IPS DF 19.7 (cell line): ENCODE measurements at regions not wholly inside any gene's neighbourhood (a gene's known extent, or its start where the extent isn't known, plus 50 kb on each side); places are given as distances from the start of the nearest gene placed in this dataset.
"Not testable (repeated sequence)": the region's sequence is repeated elsewhere in the genome, so short reads cannot be mapped to it uniquely, and the experiment has no call there.

Experiments used
- DNase-seq: peaks from one replicate; pipeline ENCODE4 v3.0.0-alpha.2; 2013; ENCODE audit warnings: low read depth, low spot score

- DNase-seq: no peak
Observed at GRCh38 chr4:27931584-27931983, 1070.9 kb downstream of the STIM2 start.

GRCh38 chr4:27934871-27935270, 1074.2 kb downstream of the STIM2 start:
- DNase-seq: no peak

GRCh38 chr4:27946799-27947198, 1086.2 kb downstream of the STIM2 start:
- no peak for DNase-seq

- no peak for DNase-seq
Observed at GRCh38 chr4:27947302-27947701, 1086.7 kb downstream of the STIM2 start.

- DNase-seq: no peak
Observed at GRCh38 chr4:27964095-27964494, 1103.5 kb downstream of the STIM2 start.

GRCh38 chr4:27966664-27967063, 1106.0 kb downstream of the STIM2 start:
- DNase-seq: no peak

GRCh38 chr4:27973056-27973455, 1112.4 kb downstream of the STIM2 start:
- DNase-seq: no peak

DNA sequence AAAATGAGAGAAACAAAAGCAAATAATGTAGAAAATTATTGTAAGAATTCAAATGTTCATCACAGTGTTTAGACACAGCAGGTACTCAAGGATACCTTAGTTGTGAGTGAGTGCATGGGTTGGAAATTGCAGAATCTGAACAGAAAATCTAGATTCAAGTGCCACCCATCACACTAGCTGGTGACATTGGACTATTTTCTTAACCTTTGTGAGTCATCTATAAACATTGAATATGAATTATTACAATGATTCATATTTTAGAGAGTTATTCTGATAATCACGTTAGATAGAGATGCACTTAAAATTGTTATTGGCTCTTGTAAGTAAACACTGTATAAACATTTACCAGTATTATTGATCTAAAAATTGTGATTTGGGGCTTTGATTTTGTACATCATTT, 1113.1 kb downstream of the STIM2 start:
- no peak for DNase-seq

DNA sequence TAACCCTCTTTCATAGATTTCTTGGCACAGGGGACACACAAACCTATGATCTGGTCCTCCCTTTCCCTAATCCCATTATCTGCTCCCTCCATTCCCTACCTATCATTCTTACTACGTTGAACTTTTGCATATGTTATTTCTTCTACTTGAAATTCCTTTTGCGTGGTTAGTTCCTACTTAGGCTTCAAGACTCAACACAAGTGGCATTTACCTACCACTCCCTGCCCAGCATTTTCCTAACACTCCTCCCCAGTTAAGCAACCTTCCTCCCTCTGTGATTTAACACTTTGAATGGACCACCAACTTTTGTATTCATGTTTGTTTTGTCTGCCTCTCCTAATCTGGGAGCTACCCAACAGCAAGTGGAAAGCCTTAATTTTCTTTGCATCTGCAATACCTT, 1113.7 kb downstream of the STIM2 start:
- no peak for DNase-seq

- not testable (repeated sequence) for DNase-seq
Observed at GRCh38 chr4:27974881-27975280, 1114.2 kb downstream of the STIM2 start.

DNA sequence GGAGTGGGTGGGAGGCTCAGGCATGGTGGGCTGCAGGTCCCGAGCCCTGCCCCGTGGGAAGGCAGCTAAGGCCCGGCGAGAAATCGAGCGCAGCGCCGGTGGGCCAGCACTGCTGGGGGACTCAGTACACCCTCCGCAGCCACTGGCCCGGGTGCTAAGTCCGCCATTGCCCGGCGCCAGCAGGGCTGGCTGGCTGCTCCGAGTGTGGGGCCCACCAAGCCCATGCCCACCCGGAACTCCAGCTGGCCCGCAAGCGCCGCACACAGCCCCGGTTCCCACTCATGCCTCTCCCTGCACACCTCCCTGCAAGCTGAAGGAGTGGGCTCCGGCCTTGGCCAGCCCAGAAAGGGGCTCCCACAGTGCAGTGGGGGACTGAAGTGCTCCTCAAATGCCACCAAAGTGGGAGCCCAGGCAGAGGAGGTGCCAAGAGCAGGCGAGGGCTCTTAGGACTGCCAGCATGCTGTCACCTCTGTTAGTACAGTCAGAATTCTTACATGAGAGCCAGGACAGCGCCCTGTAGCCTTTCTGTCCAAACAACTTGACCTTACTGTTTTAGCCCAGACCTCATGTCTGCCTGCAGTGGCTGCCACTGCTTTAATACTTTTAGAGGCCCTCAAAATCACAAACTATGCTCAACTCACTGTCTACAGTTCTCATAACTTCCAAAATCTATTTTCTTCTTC, 1117.9 kb downstream of the STIM2 start:
- not testable (repeated sequence) for DNase-seq

DNA sequence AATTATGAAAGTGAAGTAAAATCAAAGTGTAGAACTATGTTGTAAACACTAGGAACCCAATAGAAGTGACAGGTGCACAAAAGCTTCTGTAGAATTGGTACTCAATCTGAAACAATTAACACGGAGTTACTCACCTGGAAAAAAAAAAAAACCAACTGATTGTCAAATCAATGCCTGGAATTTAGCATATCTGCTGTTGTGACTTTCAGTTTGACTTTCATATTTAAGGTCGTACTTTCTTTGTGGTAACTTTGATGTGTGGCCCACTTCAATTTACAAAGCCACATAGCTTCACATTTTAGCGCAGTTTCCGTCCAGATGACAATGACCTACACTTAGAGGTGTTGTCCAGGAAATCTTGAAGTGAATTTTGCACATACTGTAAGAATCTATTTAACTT, 1124.9 kb downstream of the STIM2 start:
- DNase-seq: no peak

DNA sequence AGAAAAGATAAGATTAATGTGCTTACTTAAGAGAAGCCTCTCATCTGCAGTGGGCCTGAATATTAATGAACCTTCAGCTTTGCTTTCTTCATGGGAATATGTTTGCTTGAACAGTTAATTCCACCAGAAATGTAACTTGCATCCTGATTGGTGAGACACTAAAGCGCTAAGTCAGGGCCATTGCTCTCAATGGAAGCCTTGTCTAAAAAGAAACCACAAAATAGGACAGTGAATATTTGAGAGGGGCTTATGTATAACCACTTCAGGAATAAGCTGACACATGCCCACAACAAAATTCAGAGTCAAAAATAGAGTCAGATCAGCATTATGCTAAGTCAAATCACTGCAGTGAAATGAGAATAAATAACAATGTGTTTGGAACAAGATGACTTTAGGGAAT, 1125.8 kb downstream of the STIM2 start:
- no peak for DNase-seq

- no peak for DNase-seq
Observed at GRCh38 chr4:28001698-28002097, 1141.1 kb downstream of the STIM2 start.

GRCh38 chr4:28004520-28004919, 1143.9 kb downstream of the STIM2 start:
- no peak for DNase-seq

DNA sequence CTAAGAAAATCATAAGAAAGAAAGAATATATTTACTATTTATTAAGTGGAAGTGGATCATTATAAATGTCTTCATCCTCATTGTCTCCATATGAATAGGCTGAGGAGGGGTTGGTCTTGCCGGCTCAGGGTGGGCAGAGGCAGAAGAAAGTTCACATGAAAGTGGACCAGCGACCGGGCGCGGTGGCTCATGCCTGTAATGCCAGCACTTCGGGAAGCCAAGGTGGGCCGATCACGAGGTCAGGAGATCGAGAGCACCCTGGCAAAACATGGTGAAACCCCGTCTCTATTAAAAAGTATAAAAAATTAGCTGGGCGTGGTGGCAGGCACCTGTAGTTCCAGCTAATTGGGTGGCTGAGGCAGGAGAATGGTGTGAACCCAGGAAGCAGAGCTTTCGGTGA, 1145.4 kb downstream of the STIM2 start:
- no peak for DNase-seq

DNA sequence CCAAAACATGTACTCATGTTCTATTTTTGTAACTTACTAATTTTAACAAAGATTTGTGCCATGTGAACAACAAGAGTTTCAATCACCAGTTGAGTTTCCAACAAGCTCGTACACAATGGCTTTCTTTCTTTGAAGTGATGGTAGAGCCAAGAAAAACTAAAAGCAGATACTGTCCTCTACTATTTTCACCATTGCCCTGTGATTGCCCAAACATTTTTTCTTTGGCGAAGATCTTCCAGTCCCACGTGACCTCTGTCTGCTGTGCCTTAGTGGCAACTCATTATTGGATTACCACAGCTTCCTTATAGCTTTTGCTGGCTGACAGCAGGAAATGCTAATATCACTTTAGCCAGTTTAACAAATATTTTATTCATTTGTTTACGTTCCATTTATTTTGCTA, 1147.1 kb downstream of the STIM2 start:
- DNase-seq: no peak

- DNase-seq: no peak
Observed at GRCh38 chr4:28009541-28009940, 1148.9 kb downstream of the STIM2 start.

DNA sequence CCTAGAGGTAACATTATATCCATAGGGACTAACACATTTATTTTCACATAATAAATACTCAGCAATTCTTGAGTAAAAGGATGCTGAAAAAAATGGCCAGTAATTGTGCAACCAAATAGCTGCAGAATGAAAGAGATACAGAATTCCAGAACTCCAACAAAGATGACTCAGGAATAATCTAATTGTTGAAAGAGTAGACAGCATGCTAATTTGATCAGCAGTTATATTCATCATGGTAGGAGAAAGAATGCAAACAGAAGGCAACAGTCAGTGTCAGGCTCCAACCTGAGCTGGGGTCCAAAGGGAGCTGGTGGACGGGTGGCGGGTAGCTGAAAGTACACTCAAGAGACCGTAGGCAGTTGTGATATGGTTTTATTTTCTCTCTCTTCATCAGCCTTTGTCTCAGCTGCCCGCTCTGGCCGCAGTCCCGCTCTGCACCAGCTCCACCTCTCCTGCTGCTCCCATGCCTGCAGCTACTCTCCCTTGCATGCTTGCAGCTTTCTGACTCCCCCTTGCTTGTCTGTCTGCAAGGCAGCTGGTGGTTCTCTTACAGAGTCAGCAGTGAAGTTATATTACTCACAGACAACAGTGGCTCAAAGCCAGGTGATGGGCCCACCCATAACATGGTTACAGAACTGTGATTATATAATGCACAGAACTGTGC, 1150.1 kb downstream of the STIM2 start:
- no peak for DNase-seq

GRCh38 chr4:28014469-28014868, 1153.8 kb downstream of the STIM2 start:
- no peak for DNase-seq

- no peak for DNase-seq
Observed at GRCh38 chr4:28015996-28016395, 1155.4 kb downstream of the STIM2 start.

- DNase-seq: not testable (repeated sequence)
Observed at GRCh38 chr4:28038253-28038652, 1177.6 kb downstream of the STIM2 start.

GRCh38 chr4:28062562-28062961, 1201.9 kb downstream of the STIM2 start:
- DNase-seq: no peak
